ENCODE measurements at regions not wholly inside any gene's neighbourhood (a gene's known extent, or its start where the extent isn't known, plus 50 kb on each side); places are given as distances from the start of the nearest gene placed in this dataset.
"Not testable (repeated sequence)": the region's sequence is repeated elsewhere in the genome, so short reads cannot be mapped to it uniquely, and the experiment has no call there.

DNA sequence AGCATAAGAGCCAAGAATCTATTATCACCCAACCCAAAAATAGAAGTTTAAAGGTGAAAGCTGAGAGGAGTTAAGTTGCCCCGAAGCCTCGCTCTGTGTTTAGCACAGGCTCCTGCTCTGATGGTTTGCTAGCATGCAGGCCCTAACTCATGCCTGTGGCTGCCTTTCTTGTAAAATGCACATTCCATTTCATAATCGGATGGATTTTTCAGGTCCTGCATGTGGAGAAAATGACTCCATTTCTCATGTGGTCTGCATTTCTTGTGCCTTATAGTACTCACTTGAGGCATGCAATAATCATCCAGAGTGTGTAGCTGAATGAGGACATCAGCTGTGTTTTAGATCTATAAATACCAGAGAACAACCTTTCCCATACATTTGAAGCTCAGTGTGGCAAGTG, 381.8 kb downstream of the CPS1 start:
- Histone ChIP-seq H3K27ac (ENCODE audit: low read depth, low read length, poor library complexity, severe bottlenecking) (no peak overlapping the region), H3K36me3 (ENCODE audit: insufficient read depth, low read length) (no peaks in the 10 kb centered on the region), H3K9me3 (ENCODE audit: low read length) (no peaks in the 10 kb centered on the region), H3K79me2 (ENCODE audit: insufficient read depth, low read depth, low read length) (no peaks in the 10 kb centered on the region), H2AFZ (ENCODE audit: low read length) (no peak overlapping the region), H3K4me3 (ENCODE audit: low read depth, low read length, poor library complexity, severe bottlenecking) (no peak overlapping the region), H3K9me2 (ENCODE audit: insufficient read depth, low read length) (no peaks in the 10 kb centered on the region), H3K4me1 (ENCODE audit: insufficient read depth, low read length, poor library complexity, severe bottlenecking) (no peaks in the 10 kb centered on the region), H4K20me1 (ENCODE audit: insufficient read depth, low read length) (no peaks in the 10 kb centered on the region), H3K4me2 (ENCODE audit: low read length) (no peak overlapping the region)
- BruUV-seq (replicated peaks), result no TSS peak
- ChIA-PET POLR2A (interaction anchor here (1.0 kb wide), 1 partner anchor 1467 kb away, joined by 4 read pairs; no protein-coding TSS in a partner anchor), CTCF (ENCODE audit: unreplicated experiment) (no interaction called here)
- intact Hi-C loops (cut with micrococcal nuclease; ENCODE audit: unreplicated experiment), result no loop called here
- no peak for DNase-seq (ENCODE audit: low spot score)
- TF ChIP-seq EZH2phosphoT487 (IDR thresholded peaks at IDR 0.05; ENCODE audit: borderline replicate concordance, low read depth, low read length), result no peak

DNA sequence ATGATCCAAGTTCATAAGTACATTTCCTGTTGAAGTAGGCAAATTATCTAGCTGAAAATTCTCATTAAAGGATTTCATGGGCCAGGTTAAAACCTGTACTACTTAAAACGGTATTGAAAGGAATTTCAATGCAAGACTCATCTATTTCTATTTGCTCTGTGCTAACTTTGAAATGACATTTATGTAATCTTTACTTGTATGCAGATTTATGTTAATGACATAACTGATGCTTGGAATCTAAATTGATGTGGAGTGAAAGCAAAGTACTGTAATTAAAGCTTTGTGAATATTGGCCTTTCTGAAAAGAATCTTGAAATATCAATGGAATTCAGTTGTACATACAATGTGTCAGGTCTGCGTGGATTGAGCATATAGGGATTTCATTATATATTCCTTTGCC, 390.0 kb downstream of the CPS1 start:
- no peak overlapping the region for H3K4me2 ChIP-seq (ENCODE audit: low read length)
- no peak overlapping the region for H3K27ac ChIP-seq (ENCODE audit: low read depth, low read length, poor library complexity, severe bottlenecking)
- H2AFZ ChIP-seq (ENCODE audit: low read length), result no peak overlapping the region
- H4K20me1 ChIP-seq (ENCODE audit: insufficient read depth, low read length), result no peaks in the 10 kb centered on the region; the same call in 1 of the 2 replicates
- BruUV-seq (replicated peaks), result no TSS peak
- intact Hi-C loops (cut with micrococcal nuclease; ENCODE audit: unreplicated experiment), result no loop called here
- no peaks in the 10 kb centered on the region for H3K9me3 ChIP-seq (ENCODE audit: low read length)
- H3K79me2 ChIP-seq (ENCODE audit: insufficient read depth, low read depth, low read length), result no peaks in the 10 kb centered on the region
- H3K4me3 ChIP-seq (ENCODE audit: low read depth, low read length, poor library complexity, severe bottlenecking), result no peak overlapping the region
- TF ChIP-seq, protein P1, sequence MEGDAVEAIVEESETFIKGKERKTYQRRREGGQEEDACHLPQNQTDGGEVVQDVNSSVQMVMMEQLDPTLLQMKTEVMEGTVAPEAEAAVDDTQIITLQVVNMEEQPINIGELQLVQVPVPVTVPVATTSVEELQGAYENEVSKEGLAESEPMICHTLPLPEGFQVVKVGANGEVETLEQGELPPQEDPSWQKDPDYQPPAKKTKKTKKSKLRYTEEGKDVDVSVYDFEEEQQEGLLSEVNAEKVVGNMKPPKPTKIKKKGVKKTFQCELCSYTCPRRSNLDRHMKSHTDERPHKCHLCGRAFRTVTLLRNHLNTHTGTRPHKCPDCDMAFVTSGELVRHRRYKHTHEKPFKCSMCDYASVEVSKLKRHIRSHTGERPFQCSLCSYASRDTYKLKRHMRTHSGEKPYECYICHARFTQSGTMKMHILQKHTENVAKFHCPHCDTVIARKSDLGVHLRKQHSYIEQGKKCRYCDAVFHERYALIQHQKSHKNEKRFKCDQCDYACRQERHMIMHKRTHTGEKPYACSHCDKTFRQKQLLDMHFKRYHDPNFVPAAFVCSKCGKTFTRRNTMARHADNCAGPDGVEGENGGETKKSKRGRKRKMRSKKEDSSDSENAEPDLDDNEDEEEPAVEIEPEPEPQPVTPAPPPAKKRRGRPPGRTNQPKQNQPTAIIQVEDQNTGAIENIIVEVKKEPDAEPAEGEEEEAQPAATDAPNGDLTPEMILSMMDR (conservative IDR thresholded peaks at IDR 0.05; ENCODE audit: low read length), result no peak
- no peak for TF ChIP-seq EZH2phosphoT487 (IDR thresholded peaks at IDR 0.05; ENCODE audit: borderline replicate concordance, low read depth, low read length)
- POLR2A ChIA-PET, result interaction anchor here (1.5 kb wide), 1 partner anchor 16 kb away, joined by 3 read pairs; no protein-coding TSS in a partner anchor
- DNase-seq (ENCODE audit: low spot score), result no peak
- H3K4me1 ChIP-seq (ENCODE audit: insufficient read depth, low read length, poor library complexity, severe bottlenecking), result no peaks in the 10 kb centered on the region
- H3K9me2 ChIP-seq (ENCODE audit: insufficient read depth, low read length), result no peaks in the 10 kb centered on the region
- H3K36me3 ChIP-seq (ENCODE audit: insufficient read depth, low read length), result no peaks in the 10 kb centered on the region
- CTCF ChIA-PET (ENCODE audit: unreplicated experiment), result no interaction called here

DNA sequence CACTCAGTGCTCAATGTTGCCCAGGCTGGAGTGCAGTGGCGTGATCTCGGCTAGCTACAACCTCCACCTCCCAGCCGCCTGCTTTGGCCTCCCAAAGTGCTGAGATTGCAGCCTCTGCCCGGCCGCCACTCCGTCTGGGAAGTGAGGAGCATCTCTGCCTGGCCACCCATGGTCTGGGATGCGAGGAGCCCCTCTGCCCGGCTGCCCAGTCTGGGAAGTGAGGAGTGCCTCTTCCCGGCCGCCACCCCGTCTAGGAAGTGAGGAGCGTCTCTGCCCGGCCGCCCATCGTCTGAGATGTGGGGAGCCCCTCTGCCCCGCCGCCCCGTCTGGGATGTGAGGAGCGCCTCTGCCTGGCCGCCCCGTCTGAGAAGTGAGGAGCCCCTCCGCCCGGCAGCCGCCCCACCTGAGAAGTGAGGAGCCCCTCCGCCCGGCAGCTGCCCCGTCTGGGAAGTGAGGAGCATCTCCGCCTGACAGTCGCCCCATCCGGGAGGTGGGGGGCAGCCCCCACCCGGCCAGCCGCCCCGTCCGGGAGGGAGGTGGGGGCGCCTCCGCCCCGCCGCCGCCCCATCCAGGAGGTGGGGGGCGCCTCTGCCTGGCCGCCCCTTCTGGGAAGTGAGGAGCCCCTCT, 394.1 kb downstream of the CPS1 start:
- H3K4me2 ChIP-seq (ENCODE audit: low read length); H4K20me1 ChIP-seq (ENCODE audit: insufficient read depth, low read length); intact Hi-C loops (cut with micrococcal nuclease; ENCODE audit: unreplicated experiment); H2AFZ ChIP-seq (ENCODE audit: low read length); POLR2A ChIA-PET; H3K9me2 ChIP-seq (ENCODE audit: insufficient read depth, low read length); DNase-seq (ENCODE audit: low spot score); CTCF ChIA-PET (ENCODE audit: unreplicated experiment); H3K4me3 ChIP-seq (ENCODE audit: low read depth, low read length, poor library complexity, severe bottlenecking); H3K4me1 ChIP-seq (ENCODE audit: insufficient read depth, low read length, poor library complexity, severe bottlenecking); H3K79me2 ChIP-seq (ENCODE audit: insufficient read depth, low read depth, low read length); BruUV-seq (replicated peaks); H3K36me3 ChIP-seq (ENCODE audit: insufficient read depth, low read length); H3K27ac ChIP-seq (ENCODE audit: low read depth, low read length, poor library complexity, severe bottlenecking); H3K9me3 ChIP-seq (ENCODE audit: low read length): not testable (repeated sequence)
